ENCODE measurements at regions not wholly inside any gene's neighbourhood (a gene's known extent, or its start where the extent isn't known, plus 50 kb on each side); places are given as distances from the start of the nearest gene placed in this dataset.

- DNase-seq (ENCODE audit: low read depth in 2 of 2), result no peak
These were observed 241.0 kb downstream of the QKI start for GRCh38 chr6:163655217-163656121.

- no peak for DNase-seq (ENCODE audit: low read depth in 2 of 2)
These were observed 237.6 kb downstream of the QKI start for GRCh38 chr6:163651915-163652668.

- no peak for DNase-seq (ENCODE audit: low read depth in 2 of 2)
These were observed 236.9 kb downstream of the QKI start for GRCh38 chr6:163651426-163651825.

- no peak for DNase-seq (ENCODE audit: low read depth in 2 of 2)
These were observed 234.3 kb downstream of the QKI start for GRCh38 chr6:163648868-163649267.

GRCh38 chr6:163647624-163648023, 233.1 kb downstream of the QKI start:
- DNase-seq (ENCODE audit: low read depth in 2 of 2), result no peak

GRCh38 chr6:163646866-163647265, 232.3 kb downstream of the QKI start:
- DNase-seq (ENCODE audit: low read depth in 2 of 2), result no peak

- DNase-seq (ENCODE audit: low read depth in 2 of 2), result no peak
These were observed 231.6 kb downstream of the QKI start for GRCh38 chr6:163646133-163646532.

- DNase-seq (ENCODE audit: low read depth in 2 of 2), result no peak
These were observed 231.0 kb downstream of the QKI start for GRCh38 chr6:163645560-163645959.

- no peak for DNase-seq (ENCODE audit: low read depth in 2 of 2)
These were observed 229.3 kb downstream of the QKI start for GRCh38 chr6:163643866-163644265.

GRCh38 chr6:163641706-163642105, 227.2 kb downstream of the QKI start:
- DNase-seq (ENCODE audit: low read depth in 2 of 2), result no peak

- no peak for DNase-seq (ENCODE audit: low read depth in 2 of 2)
These were observed 226.1 kb downstream of the QKI start for GRCh38 chr6:163640641-163641040.

GRCh38 chr6:163637524-163637923, 223.0 kb downstream of the QKI start:
- DNase-seq (ENCODE audit: low read depth in 2 of 2), result no peak

GRCh38 chr6:163635731-163636364, 221.3 kb downstream of the QKI start:
- DNase-seq (ENCODE audit: low read depth in 2 of 2), result no peak

GRCh38 chr6:163635315-163635714, 220.8 kb downstream of the QKI start:
- DNase-seq (ENCODE audit: low read depth in 2 of 2), result no peak

- DNase-seq (ENCODE audit: low read depth in 2 of 2), result no peak
These were observed 220.0 kb downstream of the QKI start for GRCh38 chr6:163634211-163635171.

GRCh38 chr6:163630991-163631390, 216.5 kb downstream of the QKI start:
- DNase-seq (ENCODE audit: low read depth in 2 of 2), result no peak

GRCh38 chr6:163630572-163630971, 216.1 kb downstream of the QKI start:
- DNase-seq (ENCODE audit: low read depth in 2 of 2), result no peak

- DNase-seq (ENCODE audit: low read depth in 2 of 2), result no peak
These were observed 215.6 kb downstream of the QKI start for GRCh38 chr6:163630096-163630495.

All from stimulated activated CD8-positive, alpha-beta memory T cell treated with anti-CD3 and anti-CD28 coated beads, Interleukin-7, amount 100 ng/mL, for 1 hour (primary cell).